Nephron (organoid): ENCODE measurements at regions not wholly inside any gene's neighbourhood (a gene's known extent, or its start where the extent isn't known, plus 50 kb on each side); places are given as distances from the start of the nearest gene placed in this dataset.

Experiments used
- H3K27ac Mint-ChIP-seq, 3 experiments: 2 replicates each; pipeline ENCODE4 v1.8.0; 2020; ENCODE audit warnings: mixed read lengths in 3 of 3, mild to moderate bottlenecking in 2 of 3, moderate library complexity in 1 of 3
- H3K27me3 Mint-ChIP-seq: 2 replicates; pipeline ENCODE4 v1.8.0; 2021; ENCODE audit warnings: low read depth, mild to moderate bottlenecking, moderate library complexity, mixed read lengths
- H3K36me3 Mint-ChIP-seq: 2 replicates; pipeline ENCODE4 v1.8.0; 2020; ENCODE audit warnings: low read depth, mixed read lengths
- H3K4me1 Mint-ChIP-seq: 2 replicates; pipeline ENCODE4 v1.8.0; 2020; ENCODE audit warnings: mixed read lengths
- H3K4me3 Mint-ChIP-seq, 3 experiments: 2 replicates each; pipeline ENCODE4 v1.8.0; 2020; ENCODE audit warnings: mild to moderate bottlenecking in 3 of 3, mixed read lengths in 3 of 3, moderate library complexity in 2 of 3
- H3K9me3 Mint-ChIP-seq: 2 replicates; pipeline ENCODE4 v1.8.0; 2020; ENCODE audit warnings: mixed read lengths
- TF ChIP-seq, protein P1 (sequence below), 3 experiments: fragments of 200-600 bp; sonication (generic); IDR thresholded peaks; one replicate each; pipeline ENCODE4 v1.5.0; 2021; ENCODE audit warnings: antibody characterized with exemption in 3 of 3; ENCODE audit not compliant: unreplicated experiment in 3 of 3

DNA sequence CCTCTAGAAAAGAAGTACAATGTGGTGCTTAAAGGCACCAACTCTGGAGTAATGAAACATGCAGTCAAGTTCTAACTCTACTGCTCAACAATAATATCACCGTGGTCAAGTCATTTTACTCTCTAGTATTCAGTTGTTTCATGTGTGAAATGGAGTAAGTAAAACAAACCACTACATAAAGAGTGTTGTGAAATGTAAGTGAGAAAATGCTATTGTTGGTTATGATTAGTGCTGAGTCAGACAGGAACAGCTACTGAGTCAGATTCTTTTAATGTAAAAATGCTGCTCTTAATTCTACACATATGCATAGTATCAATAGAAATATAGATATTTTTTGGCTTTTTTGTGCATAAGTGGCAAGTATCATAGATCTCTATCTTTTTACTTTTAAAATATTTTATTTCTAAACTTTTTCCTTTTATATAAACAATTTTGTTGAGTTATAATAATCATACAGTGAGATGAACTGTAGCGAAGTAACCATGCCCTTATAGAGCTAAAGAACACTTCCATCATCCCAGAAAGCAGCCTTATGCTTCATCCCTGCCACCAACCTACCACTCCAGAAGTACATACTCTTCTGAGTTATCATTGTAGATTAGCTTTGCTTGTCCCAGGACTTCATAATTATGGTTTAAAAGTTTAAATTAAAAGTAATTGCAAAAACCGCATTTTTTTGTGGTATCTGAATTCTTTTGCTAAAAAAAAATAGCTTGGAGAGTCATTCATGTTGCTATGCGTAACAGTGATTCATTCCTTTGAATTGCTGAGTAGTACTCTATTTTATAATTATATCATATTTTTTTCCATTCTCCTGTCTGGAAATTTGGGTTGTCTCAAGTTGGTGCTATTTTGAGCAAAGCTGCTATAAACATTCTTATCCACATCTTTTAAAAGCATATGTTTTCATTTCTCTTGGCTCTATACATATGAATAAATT lies 548.2 kb upstream of the CLINT1 start:
- Mint-ChIP-seq H3K27me3 (no peaks in the 10 kb centered on the region), H3K9me3 (peaks cover 15% of the 10 kb centered on the region), H3K36me3 (peaks cover 9% of the 10 kb centered on the region), H3K4me1 (no peaks in the 10 kb centered on the region), H3K27ac (no peak overlapping the region), H3K4me3 (no peak overlapping the region)
- TF ChIP-seq, protein P1, sequence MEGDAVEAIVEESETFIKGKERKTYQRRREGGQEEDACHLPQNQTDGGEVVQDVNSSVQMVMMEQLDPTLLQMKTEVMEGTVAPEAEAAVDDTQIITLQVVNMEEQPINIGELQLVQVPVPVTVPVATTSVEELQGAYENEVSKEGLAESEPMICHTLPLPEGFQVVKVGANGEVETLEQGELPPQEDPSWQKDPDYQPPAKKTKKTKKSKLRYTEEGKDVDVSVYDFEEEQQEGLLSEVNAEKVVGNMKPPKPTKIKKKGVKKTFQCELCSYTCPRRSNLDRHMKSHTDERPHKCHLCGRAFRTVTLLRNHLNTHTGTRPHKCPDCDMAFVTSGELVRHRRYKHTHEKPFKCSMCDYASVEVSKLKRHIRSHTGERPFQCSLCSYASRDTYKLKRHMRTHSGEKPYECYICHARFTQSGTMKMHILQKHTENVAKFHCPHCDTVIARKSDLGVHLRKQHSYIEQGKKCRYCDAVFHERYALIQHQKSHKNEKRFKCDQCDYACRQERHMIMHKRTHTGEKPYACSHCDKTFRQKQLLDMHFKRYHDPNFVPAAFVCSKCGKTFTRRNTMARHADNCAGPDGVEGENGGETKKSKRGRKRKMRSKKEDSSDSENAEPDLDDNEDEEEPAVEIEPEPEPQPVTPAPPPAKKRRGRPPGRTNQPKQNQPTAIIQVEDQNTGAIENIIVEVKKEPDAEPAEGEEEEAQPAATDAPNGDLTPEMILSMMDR (IDR thresholded peaks at IDR 0.05; ENCODE audit: unreplicated experiment in 3 of 3), result no peak

DNA sequence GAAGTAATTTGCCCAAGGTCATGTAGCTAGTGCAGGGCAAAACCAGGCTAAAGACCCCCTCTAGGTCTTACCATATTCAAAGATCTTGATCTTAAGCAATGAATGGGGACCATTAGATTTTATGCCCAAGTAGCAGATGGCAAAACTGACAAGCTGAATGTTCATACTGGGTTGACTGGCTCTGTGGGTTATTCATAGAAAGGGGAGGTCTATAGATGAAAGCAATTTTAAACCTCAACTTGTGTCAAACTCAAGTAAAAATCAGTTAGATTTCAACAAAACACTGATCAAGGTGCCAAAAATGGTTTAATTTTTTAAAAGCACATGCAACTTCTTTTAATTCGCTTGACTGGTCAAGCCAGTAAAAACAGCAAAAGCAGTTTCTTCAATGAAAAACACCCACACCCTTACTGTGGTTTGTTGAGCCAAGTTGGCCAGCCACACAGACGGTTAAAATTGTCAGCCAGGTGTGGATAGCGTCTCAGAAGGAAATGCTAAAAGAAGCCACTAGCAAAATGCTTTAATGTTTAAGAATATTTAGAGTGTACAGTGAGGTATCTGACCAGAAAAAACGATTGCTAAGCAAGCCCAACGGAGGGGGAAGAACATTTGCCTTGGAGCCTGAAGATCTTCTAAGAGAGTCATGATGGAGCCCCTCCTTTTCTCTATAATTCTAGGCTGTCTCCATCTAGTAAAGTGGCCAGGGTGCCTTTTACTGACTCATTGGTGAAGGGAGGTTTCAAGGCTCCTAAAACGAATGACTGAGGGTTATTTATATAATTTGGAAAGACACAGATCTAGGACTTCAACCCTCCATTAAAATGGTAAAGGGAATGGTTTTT lies 539.6 kb upstream of the CLINT1 start:
- TF ChIP-seq, protein P1 (IDR thresholded peaks at IDR 0.05; ENCODE audit: unreplicated experiment in 3 of 3), result no peak
- Mint-ChIP-seq H3K4me1 (no peaks in the 10 kb centered on the region), H3K27ac (no peak overlapping the region), H3K9me3 (peaks cover 8% of the 10 kb centered on the region), H3K4me3 (no peak overlapping the region), H3K27me3 (no peaks in the 10 kb centered on the region), H3K36me3 (peaks cover 5% of the 10 kb centered on the region)

DNA sequence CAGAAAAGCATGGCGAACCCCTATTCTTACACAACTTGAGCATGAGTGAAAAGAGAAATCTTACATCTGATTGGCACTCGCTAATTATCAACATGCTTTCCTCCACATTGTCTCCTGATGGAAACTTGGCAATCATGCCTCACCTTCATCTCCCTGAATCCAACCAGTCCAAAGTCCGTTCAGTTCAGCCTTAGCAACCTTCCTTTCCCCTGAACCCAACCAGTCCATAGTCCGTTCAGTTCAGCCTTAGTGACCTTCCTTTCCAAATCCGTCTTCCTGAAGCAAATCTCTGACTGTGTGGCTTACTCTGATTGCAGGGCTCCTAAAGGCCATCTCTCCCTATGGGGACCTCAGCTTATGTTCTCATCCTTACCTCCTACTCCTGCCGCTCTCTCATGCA lies 538.3 kb upstream of the CLINT1 start:
- Mint-ChIP-seq H3K4me1 (no peaks in the 10 kb centered on the region), H3K27ac (no peak overlapping the region), H3K9me3 (peaks cover 4% of the 10 kb centered on the region), H3K27me3 (no peaks in the 10 kb centered on the region), H3K4me3 (no peak overlapping the region), H3K36me3 (no peaks in the 10 kb centered on the region)
- TF ChIP-seq, protein P1 (IDR thresholded peaks at IDR 0.05; ENCODE audit: unreplicated experiment in 3 of 3), result no peak

DNA sequence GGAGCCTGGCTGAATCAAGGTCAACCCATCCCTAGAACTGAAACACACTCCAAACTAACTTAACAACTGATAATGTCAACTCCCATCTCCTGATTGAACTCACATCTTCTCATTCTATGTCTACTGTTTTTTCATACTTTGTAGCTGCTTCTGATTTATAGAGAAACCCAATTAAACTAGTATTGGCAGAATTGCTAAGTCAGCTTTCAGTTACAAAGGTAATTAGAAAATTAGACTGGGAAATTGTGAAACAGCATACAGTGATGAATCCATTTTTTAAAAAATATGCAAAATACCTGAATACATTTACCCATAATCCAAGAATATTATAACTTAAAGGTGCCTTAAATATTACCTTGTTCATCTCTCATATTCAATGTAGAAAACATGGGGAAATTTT lies 535.2 kb upstream of the CLINT1 start:
- H3K4me1 Mint-ChIP-seq, result no peaks in the 10 kb centered on the region
- H3K4me3 Mint-ChIP-seq, result no peak overlapping the region
- no peaks in the 10 kb centered on the region for H3K27me3 Mint-ChIP-seq
- H3K9me3 Mint-ChIP-seq, result no peaks in the 10 kb centered on the region
- no peak overlapping the region for H3K27ac Mint-ChIP-seq
- TF ChIP-seq, protein P1 (IDR thresholded peaks at IDR 0.05; ENCODE audit: unreplicated experiment in 3 of 3), result no peak
- no peaks in the 10 kb centered on the region for H3K36me3 Mint-ChIP-seq

DNA sequence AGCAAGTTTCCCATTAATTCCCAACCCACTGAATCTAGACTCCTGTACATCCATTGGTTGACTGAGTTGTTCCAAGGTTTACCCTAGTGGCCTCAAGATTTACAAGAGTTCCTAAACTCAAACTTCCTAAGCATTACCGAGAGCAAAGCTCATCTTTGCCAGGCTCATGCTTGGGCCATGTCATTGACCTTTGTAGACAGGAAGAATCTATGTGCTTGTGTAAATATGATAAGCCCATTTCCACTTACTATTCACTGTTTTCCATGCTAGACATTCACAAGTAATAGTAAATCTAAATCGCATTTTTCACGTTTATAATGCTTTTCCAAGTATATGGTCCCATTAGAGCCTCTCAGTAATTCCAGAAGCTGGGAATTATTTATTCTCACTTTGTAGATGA lies 534.5 kb upstream of the CLINT1 start:
- Mint-ChIP-seq H3K27ac (no peak overlapping the region), H3K4me1 (no peaks in the 10 kb centered on the region), H3K36me3 (no peaks in the 10 kb centered on the region), H3K27me3 (no peaks in the 10 kb centered on the region), H3K4me3 (no peak overlapping the region), H3K9me3 (no peaks in the 10 kb centered on the region)
- TF ChIP-seq, protein P1 (IDR thresholded peaks at IDR 0.05; ENCODE audit: unreplicated experiment in 3 of 3), result no peak
